LNCAP (cell line): ENCODE measurements at regions not wholly inside any gene's neighbourhood (a gene's known extent, or its start where the extent isn't known, plus 50 kb on each side); places are given as distances from the start of the nearest gene placed in this dataset.

Source experiments
- TF ChIP-seq, protein P1 (sequence below): fragments of 450-650 bp; IDR thresholded peaks from 2 replicates; pipeline ENCODE4 v1.5.1; 2017; ENCODE audit warnings: mild to moderate bottlenecking

DNA sequence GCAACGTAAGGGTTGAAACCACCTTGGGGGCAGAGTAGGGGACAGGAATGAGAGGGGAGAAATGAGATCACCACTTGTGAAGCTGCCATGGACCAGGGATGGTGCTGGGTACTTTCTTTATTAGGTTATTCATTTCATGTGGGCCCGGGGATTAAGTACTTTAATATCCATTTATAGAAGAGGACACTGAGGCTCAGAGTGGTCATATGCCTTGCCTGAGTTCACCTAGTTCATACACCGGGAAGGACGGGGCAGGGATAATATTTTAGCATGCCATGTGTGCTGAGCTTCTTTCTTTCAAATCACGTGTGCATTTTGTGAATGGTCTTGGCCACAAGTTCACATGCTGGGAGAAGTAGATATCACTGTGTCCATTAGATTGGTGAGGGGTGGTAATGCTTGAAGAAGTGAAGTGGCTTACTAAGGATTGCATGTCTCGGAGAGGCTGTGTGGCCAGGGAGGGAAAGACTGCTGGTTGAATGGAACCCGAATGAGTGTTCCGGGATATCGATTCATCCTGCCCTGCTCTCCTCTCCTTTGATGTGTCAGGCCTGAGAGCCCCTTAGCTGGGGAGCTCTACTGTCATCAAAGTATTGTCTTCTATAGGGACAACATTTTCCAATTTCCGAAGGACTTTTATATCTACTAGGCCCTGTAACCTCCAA is 187.1 kb downstream of the MYCN start:
- TF ChIP-seq, protein P1, sequence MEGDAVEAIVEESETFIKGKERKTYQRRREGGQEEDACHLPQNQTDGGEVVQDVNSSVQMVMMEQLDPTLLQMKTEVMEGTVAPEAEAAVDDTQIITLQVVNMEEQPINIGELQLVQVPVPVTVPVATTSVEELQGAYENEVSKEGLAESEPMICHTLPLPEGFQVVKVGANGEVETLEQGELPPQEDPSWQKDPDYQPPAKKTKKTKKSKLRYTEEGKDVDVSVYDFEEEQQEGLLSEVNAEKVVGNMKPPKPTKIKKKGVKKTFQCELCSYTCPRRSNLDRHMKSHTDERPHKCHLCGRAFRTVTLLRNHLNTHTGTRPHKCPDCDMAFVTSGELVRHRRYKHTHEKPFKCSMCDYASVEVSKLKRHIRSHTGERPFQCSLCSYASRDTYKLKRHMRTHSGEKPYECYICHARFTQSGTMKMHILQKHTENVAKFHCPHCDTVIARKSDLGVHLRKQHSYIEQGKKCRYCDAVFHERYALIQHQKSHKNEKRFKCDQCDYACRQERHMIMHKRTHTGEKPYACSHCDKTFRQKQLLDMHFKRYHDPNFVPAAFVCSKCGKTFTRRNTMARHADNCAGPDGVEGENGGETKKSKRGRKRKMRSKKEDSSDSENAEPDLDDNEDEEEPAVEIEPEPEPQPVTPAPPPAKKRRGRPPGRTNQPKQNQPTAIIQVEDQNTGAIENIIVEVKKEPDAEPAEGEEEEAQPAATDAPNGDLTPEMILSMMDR = no peak

DNA sequence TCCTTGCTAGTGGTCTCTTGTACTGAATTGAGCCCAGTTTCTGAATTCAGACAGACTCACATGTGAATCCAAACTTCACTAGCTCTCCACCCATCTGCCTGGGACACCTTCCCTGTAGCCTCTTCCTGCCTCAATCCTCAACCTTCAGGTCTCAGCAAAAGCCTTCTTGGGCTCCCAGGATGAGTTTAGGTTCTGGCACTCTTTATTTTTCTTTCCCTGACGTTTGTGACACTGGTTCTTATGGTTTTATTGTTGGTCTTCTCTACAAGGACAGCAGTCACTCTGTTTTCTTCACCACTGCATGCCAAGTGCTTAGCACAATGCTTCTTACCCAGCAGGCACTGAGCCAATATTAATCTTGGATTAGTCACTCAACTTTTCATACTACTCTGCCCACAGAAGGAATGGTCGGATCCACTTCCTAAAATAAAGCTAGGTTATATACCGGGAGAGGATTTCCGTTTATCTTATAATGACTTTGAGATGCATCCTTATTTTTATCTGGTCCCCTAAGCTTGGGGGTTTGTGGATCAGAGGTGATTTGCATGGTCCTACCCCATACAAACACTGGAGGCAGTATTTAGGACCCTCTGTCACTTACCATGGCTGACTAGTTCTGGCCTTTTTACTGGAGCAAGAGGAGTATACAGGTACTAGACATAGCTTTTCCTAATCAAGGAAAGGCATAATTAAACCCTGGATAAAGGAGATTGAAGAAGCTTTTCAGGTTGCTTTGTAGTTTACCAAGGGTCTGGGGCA is 186.3 kb downstream of the MYCN start:
- TF ChIP-seq, protein P1 = no peak

DNA sequence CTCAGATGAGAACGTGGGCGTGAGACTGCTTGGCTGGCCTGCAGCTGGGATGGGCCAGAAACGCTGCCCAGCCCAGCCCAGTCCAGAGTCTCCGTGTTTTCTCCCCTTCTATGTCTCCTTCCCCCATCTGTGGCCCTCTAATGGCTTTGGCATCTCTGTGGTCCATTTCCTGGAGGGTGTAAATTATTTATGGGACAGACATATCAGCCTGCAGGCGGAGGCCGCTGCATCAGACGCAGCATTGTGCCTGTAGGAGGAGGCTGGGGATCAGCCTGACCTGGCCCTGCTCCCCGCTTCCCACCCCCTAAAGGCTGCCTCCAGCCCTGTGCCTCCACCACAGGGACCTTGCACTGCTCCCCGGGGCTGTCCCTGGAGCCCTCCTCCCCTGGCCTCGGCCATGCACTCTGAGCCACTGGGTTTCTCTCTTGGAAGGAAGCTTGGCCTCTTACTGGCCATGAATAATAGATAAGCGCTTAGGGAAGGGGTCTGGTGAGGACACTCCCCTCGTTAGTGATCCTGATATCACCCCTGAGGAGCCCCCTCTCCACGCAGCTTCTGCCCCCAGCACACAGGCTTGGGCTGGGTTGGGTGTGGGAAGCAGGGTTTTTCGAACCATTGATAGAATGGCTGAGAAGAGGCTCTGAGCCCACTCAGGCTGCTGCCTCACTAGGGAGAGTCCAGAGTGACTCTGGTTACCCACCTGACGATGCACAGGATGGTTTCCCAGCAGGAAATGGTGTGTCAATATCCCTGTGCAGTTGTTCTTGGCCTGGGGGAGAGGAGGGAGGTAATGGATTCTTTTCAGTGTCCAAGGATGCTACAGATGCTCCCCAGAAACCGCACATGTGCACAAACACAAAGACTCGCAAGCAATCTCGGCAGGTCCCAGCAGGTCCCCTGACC is 185.5 kb downstream of the MYCN start:
- TF ChIP-seq, protein P1 = no peak

DNA sequence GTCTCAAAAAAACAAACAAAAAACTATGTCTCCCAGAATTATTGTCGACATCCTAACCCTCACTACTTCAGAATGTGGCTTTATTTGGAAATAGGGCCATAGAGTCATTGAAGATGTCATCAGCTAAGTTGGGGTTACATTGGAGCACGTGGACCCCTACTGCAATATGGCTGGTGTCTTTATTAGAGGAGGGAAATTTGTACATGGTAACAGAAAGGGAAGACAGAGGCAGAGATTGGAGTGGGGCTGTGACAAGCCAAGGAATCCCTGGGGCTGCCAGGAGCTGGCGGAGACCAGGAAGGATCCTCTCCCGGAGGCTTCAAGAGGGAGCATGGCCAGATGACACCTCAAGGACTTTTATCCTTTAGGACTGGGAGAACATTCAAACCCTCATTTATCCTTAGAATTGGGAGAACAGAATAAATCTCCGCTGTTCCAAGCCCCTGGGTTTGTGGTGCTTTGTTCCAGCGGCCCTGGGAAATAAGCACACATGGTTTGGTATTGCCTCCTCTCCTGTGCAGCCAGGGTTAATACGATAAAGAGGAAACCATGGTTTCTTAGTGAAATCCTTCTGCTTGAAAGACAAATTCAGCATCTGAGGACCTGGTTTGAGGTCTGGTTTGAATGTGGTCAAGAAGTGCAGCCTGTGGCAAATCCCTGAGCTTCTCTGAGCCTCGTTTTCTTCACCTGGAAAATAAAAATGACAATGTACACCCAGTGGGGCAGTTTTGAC is 184.7 kb downstream of the MYCN start:
- TF ChIP-seq, protein P1 = no peak

DNA sequence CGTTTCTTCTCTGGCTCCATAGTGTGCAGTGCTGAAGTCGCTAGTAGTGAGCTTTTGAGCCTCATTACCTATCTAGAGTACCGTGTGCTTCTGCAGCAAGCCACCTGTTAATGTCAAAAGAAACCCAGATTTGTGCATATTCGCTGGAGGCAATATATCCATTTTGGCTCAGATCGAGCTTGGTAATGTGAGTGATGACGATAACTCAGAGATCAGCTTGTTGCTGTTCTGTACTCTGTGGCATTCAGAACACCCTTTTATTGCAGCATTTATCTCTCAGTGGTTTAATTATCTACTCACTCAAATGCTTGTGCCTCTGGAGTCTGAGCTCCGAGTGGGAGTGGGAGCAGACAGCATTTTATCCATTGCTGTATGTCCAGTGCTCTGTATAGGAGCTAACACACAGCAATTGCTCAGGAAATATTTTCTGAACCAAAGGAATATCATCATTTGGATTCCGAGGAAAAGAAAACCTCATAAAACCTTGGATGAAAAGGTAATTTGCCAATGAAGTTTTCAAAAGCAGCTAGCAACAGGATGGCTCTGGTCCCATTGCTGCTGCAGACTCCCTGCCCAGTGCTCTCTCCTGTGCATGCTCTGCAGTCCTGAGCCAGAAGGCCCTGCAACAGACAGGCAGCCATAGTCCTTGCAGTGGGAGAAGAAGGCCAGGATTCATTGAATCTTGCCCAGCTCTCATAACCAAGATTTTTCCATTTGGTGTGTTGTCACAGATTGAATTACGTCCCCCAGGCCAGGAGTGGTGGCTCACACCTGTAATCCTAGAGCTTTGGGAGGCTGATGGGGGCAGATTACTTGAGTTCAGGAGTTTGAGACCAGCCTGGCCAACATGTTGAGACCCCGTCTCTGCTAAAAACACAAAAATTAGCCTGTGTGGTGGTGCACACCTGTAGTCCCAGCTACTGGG is 183.8 kb downstream of the MYCN start:
- TF ChIP-seq, protein P1 = no peak

DNA sequence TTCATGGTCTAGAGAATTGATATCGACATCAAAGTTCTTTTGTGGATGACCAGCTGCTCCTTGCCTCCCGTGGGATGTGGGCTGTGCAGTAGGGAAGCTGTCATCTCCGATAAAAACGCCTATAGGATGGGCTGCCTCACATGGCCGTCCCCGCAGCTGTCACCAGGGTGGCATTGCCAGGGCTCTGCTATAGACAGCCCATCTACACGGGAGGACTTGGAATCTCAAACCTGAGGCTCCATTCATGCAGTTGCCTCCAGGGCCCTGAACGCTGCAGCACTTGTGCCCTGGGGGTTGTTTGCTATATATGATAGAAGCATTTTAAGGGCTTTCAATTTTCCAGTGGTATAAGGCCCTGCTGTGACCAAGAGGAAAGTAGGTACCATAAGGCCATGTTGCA is 183.1 kb downstream of the MYCN start:
- TF ChIP-seq, protein P1 = no peak
